Adrenal gland (tissue), 5 donors: ENCODE measurements at regions not wholly inside any gene's neighbourhood (a gene's known extent, or its start where the extent isn't known, plus 50 kb on each side); places are given as distances from the start of the nearest gene placed in this dataset.

ENCODE experiments used
- POLR2A ChIP-seq, 2 donors: fragments of 450-650 bp; IDR thresholded peaks; one replicate each; pipeline ENCODE4 v1.6.1; 2017; ENCODE audit warnings: antibody characterized with exemption in 2 of 2, mild to moderate bottlenecking in 2 of 2, moderate library complexity in 1 of 2
- TF ChIP-seq, protein P1 (sequence below), 6 experiments: fragments of 450-650 bp in 4 of 6; fragments of 200-600 bp in 2 of 6; sonication (generic) in 1 of 6; IDR thresholded peaks; 1 replicate in 5 of 6; 2 replicates in 1 of 6; pipeline versions ENCODE4 v1.5.1 to v1.8.0; 2016 to 2021; ENCODE audit warnings: antibody characterized with exemption in 6 of 6, mild to moderate bottlenecking in 2 of 6, moderate library complexity in 1 of 6
- donor health status: DM: no; HTN: no; CAD: no.

DNA sequence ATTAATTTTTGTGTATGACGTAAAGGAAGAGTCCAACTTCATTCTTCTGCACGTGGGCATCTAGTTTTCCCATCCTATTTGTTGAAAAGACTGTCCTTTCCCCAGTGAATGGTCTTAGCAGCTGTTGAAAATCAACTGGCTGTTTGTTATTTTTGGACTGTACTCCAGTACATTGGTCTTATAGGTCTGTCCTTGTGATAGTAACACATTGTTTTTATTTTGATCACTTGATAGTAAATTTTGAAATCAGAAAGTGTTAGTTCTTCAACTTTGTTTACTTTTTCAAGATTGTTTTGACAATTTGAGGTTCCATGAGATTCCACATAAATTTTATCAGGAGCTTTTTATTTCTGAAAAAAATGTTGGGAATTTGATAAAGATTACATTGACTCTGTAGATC lies 280.2 kb upstream of the FOXQ1 start:
- TF ChIP-seq, protein P1, sequence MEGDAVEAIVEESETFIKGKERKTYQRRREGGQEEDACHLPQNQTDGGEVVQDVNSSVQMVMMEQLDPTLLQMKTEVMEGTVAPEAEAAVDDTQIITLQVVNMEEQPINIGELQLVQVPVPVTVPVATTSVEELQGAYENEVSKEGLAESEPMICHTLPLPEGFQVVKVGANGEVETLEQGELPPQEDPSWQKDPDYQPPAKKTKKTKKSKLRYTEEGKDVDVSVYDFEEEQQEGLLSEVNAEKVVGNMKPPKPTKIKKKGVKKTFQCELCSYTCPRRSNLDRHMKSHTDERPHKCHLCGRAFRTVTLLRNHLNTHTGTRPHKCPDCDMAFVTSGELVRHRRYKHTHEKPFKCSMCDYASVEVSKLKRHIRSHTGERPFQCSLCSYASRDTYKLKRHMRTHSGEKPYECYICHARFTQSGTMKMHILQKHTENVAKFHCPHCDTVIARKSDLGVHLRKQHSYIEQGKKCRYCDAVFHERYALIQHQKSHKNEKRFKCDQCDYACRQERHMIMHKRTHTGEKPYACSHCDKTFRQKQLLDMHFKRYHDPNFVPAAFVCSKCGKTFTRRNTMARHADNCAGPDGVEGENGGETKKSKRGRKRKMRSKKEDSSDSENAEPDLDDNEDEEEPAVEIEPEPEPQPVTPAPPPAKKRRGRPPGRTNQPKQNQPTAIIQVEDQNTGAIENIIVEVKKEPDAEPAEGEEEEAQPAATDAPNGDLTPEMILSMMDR (IDR thresholded peaks at IDR 0.05): no peak
- TF ChIP-seq POLR2A (IDR thresholded peaks at IDR 0.05): no peak
